ENCODE measurements at regions not wholly inside any gene's neighbourhood (a gene's known extent, or its start where the extent isn't known, plus 50 kb on each side); places are given as distances from the start of the nearest gene placed in this dataset.

- H3K27ac ChIP-seq (ENCODE audit: low read depth in 1 of 2, low read length in 2 of 2), result no peak overlapping the region
- H3K9me3 ChIP-seq (ENCODE audit: control insufficient read depth in 4 of 4, low read length in 3 of 4), result no peaks in the 10 kb centered on the region
- DNase-seq (ENCODE audit: low spot score), result no peak
- 83% methylated on average over 7 of the region's 7 CpGs for WGBS
- H3K9ac ChIP-seq (ENCODE audit: low read depth in 1 of 2, low read length in 2 of 2), result no peak overlapping the region
- peaks cover 0 to 4% (median under 1%) of the 10 kb centered on the region in 4 donors for H3K27me3 ChIP-seq (ENCODE audit: control insufficient read depth in 4 of 4, insufficient read depth in 4 of 4, low read length in 3 of 4)
- no peaks in the 10 kb centered on the region for H3K36me3 ChIP-seq (ENCODE audit: control insufficient read depth in 4 of 4, insufficient read depth in 3 of 4, low read depth in 1 of 4, low read length in 3 of 4)
- no peaks in the 10 kb centered on the region for H3K4me1 ChIP-seq (ENCODE audit: control insufficient read depth in 4 of 4, insufficient read depth in 4 of 4, low read length in 3 of 4)
- H3K4me3 ChIP-seq (ENCODE audit: low read depth in 1 of 3, low read length in 3 of 3), result no peak overlapping the region
- TF ChIP-seq GABPA (IDR thresholded peaks at IDR 0.05 in 1 of 2, conservative IDR thresholded peaks at IDR 0.05 in 1 of 2) (no peak), CTCF (IDR thresholded peaks at IDR 0.05; ENCODE audit: low read depth, low read length, missing input control) (no peak), ZBTB33 (IDR thresholded peaks at IDR 0.05) (no peak), NR2F2 (IDR thresholded peaks at IDR 0.05) (no peak), JUND (IDR thresholded peaks at IDR 0.05) (no peak), HNF4A (conservative IDR thresholded peaks at IDR 0.05) (no peak), FOXA1 (IDR thresholded peaks at IDR 0.05) (no peak), TAF1 (conservative IDR thresholded peaks at IDR 0.05) (no peak), YY1 (IDR thresholded peaks at IDR 0.05) (no peak), RAD21 (IDR thresholded peaks at IDR 0.05) (no peak), ATF3 (IDR thresholded peaks at IDR 0.05) (no peak)
Measured at GRCh38 chr9:115632391-115632790, 514.4 kb upstream of the TNC start.

GRCh38 chr9:115633104-115633503, 515.1 kb upstream of the TNC start:
- WGBS, result 74% methylated on average over 3 of the region's 3 CpGs
- Histone ChIP-seq H3K4me3 (ENCODE audit: low read depth in 1 of 3, low read length in 3 of 3) (no peak overlapping the region), H3K4me1 (ENCODE audit: control insufficient read depth in 4 of 4, insufficient read depth in 4 of 4, low read length in 3 of 4) (no peaks in the 10 kb centered on the region), H3K36me3 (ENCODE audit: control insufficient read depth in 4 of 4, insufficient read depth in 3 of 4, low read depth in 1 of 4, low read length in 3 of 4) (no peaks in the 10 kb centered on the region), H3K9ac (ENCODE audit: low read depth in 1 of 2, low read length in 2 of 2) (no peak overlapping the region), H3K9me3 (ENCODE audit: control insufficient read depth in 4 of 4, low read length in 3 of 4) (no peaks in the 10 kb centered on the region), H3K27ac (ENCODE audit: low read depth in 1 of 2, low read length in 2 of 2) (no peak overlapping the region), H3K27me3 (ENCODE audit: control insufficient read depth in 4 of 4, insufficient read depth in 4 of 4, low read length in 3 of 4) (peaks cover 0 to 2% (median 0%) of the 10 kb centered on the region in 4 donors)
- no peak for DNase-seq (ENCODE audit: low spot score)
- TF ChIP-seq FOXA2 (IDR thresholded peaks at IDR 0.05) (no peak), MAX (IDR thresholded peaks at IDR 0.05) (no peak)

GRCh38 chr9:115635680-115636383, 517.8 kb upstream of the PAPPA start:
- H3K9ac ChIP-seq (ENCODE audit: low read depth in 1 of 2, low read length in 2 of 2), result no peak overlapping the region
- H3K4me3 ChIP-seq (ENCODE audit: low read depth in 1 of 3, low read length in 3 of 3), result no peak overlapping the region
- WGBS, result 55% methylated on average over 1 of the region's 1 CpG
- H3K27ac ChIP-seq (ENCODE audit: low read depth in 1 of 2, low read length in 2 of 2), result no peak overlapping the region
- TF ChIP-seq ATF3 (IDR thresholded peaks at IDR 0.05) (no peak), JUND (IDR thresholded peaks at IDR 0.05) (no peak), REST (IDR thresholded peaks at IDR 0.05) (no peak), RXRA (IDR thresholded peaks at IDR 0.05) (no peak), NR2F2 (IDR thresholded peaks at IDR 0.05) (no peak)
- no peaks in the 10 kb centered on the region for H3K9me3 ChIP-seq (ENCODE audit: control insufficient read depth in 4 of 4, low read length in 3 of 4)
- H3K36me3 ChIP-seq (ENCODE audit: control insufficient read depth in 4 of 4, insufficient read depth in 3 of 4, low read depth in 1 of 4, low read length in 3 of 4), result no peaks in the 10 kb centered on the region
- DNase-seq (ENCODE audit: low spot score), result no peak
- H3K27me3 ChIP-seq (ENCODE audit: control insufficient read depth in 4 of 4, insufficient read depth in 4 of 4, low read length in 3 of 4), result peaks cover 0 to 2% (median 0%) of the 10 kb centered on the region in 4 donors
- H3K4me1 ChIP-seq (ENCODE audit: control insufficient read depth in 4 of 4, insufficient read depth in 4 of 4, low read length in 3 of 4), result no peaks in the 10 kb centered on the region

Data from liver (tissue), 8 donors.